PC-9 (cell line): ENCODE measurements at regions not wholly inside any gene's neighbourhood (a gene's known extent, or its start where the extent isn't known, plus 50 kb on each side); places are given as distances from the start of the nearest gene placed in this dataset.

Experiments
- EZH2 ChIP-seq: fragments of 200-600 bp; sonication (generic); IDR thresholded peaks from 2 replicates; pipeline ENCODE4 v1.8.0; 2017; ENCODE audit warnings: antibody characterized with exemption, low read depth
- TF ChIP-seq, protein P1 (sequence below): fragments of 200-600 bp; sonication (generic); conservative IDR thresholded peaks from 2 replicates; pipeline ENCODE4 v1.6.1; 2017; ENCODE audit warnings: mixed run types, antibody characterized with exemption, mild to moderate bottlenecking, moderate library complexity

DNA sequence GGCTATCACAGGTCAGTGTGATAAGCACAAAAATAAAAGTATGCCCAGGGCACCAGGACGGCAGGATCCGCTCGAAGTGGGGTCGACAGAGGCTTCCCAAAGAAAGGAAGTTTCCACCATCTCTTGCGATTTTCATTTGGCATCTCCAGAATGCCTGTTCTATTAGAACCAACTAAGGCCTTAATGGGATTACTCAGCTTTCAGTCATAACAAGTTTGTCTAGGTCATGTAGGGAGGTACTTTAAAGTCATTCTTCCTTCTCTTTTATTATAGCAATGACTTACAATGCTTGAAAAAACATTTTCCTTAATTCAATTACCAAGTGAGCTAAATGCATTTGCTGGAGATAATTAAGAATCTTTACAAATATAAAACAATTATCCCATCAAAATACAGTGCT is 83.6 kb upstream of the DIO3 start:
- TF ChIP-seq, protein P1, sequence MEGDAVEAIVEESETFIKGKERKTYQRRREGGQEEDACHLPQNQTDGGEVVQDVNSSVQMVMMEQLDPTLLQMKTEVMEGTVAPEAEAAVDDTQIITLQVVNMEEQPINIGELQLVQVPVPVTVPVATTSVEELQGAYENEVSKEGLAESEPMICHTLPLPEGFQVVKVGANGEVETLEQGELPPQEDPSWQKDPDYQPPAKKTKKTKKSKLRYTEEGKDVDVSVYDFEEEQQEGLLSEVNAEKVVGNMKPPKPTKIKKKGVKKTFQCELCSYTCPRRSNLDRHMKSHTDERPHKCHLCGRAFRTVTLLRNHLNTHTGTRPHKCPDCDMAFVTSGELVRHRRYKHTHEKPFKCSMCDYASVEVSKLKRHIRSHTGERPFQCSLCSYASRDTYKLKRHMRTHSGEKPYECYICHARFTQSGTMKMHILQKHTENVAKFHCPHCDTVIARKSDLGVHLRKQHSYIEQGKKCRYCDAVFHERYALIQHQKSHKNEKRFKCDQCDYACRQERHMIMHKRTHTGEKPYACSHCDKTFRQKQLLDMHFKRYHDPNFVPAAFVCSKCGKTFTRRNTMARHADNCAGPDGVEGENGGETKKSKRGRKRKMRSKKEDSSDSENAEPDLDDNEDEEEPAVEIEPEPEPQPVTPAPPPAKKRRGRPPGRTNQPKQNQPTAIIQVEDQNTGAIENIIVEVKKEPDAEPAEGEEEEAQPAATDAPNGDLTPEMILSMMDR = no peak
- TF ChIP-seq EZH2 = no peak
